HG02571 (cell line): ENCODE measurements at regions not wholly inside any gene's neighbourhood (a gene's known extent, or its start where the extent isn't known, plus 50 kb on each side); places are given as distances from the start of the nearest gene placed in this dataset.
"Not testable (repeated sequence)": the region's sequence is repeated elsewhere in the genome, so short reads cannot be mapped to it uniquely, and the experiment has no call there.

Source experiments
- ATAC-seq: cut with Tn5 transposase; IDR thresholded peaks from one replicate; pipeline ENCODE4 v1.9.1; 2021; ENCODE audit warnings: mild to moderate bottlenecking, moderate library complexity; ENCODE audit not compliant: unreplicated experiment

- ATAC-seq, result no peak
Observed at GRCh38 chr10:60524541-60524940, 134.9 kb upstream of the ANK3 start.

- not testable (repeated sequence) for ATAC-seq
Observed at GRCh38 chr10:60523371-60523770, 133.7 kb upstream of the ANK3 start.

DNA sequence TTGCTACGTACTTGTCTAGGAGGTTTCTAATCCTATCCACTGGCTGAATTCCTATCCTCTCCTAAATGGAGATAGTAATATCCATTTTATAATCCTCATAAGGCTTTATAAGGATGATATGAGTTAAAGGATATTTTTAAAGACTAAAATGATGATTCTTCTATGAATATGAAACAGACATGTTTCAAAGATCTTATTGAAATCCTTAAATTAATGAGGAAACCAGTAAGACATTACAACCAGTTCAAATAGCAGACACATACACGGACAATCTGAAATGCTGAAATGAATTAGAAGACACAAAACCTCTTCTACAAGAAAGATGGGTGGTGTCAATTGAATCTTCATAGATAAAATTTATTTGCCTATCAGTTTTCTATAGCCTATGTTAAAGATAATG, 132.9 kb upstream of the ANK3 start:
- no peak for ATAC-seq

DNA sequence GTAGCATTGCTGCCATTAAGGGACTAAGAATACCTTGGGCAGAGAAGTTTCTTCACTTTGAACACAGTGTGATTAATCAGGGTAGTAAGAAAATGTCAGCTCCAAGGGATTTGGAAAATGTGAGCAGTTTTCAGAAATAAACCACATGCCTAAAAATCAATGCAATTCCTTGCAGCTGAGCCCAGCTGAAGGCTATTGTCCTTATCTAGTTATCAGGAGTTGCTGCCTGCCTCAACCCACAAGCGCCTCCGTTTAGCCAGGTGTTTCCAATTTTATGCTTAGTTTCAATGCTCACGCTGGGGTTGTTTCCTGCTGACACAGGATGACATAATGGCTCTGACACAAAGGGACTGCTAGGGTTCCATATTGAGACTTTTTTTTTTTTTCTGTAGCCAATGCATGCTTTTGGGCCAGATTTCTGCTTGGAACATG, 132.3 kb upstream of the ANK3 start:
- no peak for ATAC-seq

- no peak for ATAC-seq
Observed at GRCh38 chr10:60518745-60519144, 129.1 kb upstream of the ANK3 start.

DNA sequence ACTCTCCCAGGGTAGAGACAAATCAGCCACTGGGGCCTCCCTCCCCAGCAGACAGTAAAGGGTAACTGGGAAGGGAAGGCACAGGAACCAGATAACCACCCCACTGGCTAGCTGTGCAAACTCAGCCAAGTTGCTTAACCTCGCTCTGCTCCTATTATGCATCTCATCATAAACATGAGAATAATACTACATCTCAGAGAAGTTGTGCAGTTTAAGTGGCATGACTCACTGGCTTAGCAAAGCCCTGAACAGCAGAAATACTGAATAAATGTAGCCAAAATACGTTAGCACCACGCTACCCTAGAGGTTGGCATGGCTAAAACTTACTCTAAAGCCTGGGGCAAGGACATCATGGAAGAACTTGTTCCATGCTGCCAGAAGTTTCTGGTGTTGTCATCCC, 128.1 kb upstream of the ANK3 start:
- ATAC-seq, result no peak

DNA sequence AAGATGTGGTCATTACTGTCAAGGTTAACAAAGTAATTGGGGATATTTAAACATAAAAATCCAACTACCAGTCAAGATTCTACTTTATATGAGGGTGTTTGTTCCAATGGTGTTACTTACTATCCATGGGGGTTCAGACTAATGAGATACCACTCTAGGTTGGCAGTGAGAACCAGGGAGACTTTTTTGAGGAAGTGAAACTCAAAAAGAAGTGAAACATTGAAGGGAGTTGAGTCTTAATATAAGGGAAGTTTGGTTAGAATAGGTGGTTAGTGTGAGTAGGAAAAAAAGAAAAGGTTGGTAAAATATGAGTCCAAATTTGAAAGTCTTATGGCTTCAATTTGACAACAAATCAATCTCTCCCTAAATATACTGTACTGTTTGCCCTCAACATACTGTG, 123.6 kb upstream of the ANK3 start:
- no peak for ATAC-seq

DNA sequence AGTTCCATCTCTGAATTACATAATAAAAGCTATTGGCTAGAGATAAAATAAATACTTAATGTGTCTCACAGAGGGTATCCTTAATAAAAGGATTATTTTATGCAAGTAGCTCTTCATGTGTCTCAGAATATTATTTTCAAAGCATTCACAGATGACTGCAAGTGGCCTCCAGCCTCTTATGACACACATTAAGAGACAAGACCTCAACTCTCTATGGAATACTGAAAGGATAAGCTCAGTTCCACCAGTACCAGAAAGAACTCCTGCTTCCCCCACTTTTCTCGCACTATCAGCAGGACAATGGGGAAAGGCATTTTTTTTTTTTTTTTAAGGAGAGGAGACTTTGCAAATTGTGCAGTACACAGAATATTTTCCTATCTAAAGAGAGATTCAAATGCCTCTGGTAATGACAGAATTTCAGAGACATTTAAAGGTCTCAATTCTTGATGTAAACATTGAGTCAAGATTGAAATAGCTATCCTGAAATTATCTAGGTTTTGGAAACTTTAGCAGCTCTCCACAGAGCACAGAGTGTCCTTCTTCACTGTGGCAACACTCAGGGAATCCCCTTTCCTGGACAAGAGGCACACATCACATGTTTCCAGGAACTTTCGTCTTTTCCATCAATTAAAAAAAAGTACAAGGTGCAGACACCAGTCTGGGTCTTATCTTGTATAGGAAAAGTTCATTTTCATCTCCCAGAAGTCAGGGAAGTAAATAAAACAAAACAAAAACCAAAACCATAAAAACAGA, 122.0 kb upstream of the ANK3 start:
- ATAC-seq, result no peak

DNA sequence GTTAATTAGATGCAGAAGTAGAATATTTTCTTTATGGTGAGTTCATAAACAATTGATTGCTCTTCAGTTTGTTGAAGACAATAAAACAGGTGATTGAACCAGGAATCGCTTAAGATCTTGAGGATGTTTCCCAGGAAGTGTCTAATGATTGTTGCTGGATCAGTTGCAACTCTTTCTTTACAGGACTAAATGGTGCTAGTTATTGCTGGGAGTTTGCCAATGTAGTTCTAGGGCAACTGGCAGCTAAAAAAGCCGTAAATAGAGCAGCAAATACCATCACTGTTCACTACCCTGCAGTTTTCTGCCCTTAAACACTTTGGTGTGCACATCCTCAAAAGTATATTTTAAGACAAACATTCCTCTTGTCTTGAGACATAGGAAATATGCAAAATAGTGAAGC, 119.2 kb upstream of the ANK3 start:
- ATAC-seq, result no peak

DNA sequence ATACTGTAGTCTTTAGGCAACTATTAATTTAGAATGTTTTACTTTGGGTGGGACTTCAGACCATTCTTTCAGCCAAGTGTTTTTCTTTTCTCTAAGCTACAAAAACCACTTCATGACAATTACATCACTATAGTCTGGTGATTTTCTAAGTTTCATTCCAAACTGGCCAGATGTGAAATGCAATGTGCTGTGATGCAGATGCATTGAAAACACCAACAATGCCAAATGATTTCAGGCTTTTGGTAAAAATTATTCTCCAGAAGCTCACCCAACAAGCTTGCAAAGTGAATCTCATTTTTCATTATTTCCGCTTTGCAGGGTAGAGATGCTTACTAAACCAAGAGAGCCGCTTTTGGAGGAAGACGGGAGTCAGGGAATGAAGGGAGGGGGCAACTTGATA, 118.4 kb upstream of the ANK3 start:
- no peak for ATAC-seq

- no peak for ATAC-seq
Observed at GRCh38 chr10:60502621-60503020, 112.9 kb upstream of the ANK3 start.

DNA sequence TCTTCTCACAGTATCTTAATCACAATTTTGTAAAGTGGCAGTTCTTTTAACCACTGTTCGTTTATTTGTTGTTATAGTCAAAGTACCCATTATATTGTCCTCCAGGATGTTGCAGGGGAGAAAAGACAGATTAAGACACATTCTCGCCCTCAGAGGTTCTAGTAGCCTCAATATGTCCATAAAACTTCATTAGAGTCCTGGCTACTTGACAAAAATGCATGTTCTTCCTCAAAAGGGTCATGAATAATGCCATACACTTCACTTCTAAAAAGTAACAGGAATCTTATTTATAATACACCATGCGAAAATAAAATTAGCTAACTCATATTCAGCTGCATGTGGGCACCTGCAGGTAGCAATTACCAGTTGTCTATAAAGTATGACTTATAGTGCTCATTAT, 109.3 kb upstream of the ANK3 start:
- no peak for ATAC-seq

DNA sequence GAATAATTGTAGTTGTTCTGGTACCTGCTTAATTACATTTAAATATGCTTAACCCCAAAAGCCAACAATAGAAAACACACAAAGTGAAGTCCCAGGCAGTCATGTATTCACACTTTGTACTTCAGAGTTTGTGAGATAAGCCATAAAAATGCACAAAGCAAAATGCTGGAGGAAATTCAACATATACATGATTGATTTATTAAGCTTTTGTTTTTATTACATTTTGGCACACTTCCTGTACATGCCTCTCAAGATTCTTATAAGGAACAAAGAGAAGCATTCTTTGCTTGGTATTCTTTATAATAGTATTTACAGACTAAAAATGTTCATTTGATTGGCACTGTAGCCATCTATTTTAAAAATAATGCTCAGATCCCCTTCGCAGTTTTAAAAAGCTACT, 107.7 kb upstream of the ANK3 start:
- no peak for ATAC-seq

DNA sequence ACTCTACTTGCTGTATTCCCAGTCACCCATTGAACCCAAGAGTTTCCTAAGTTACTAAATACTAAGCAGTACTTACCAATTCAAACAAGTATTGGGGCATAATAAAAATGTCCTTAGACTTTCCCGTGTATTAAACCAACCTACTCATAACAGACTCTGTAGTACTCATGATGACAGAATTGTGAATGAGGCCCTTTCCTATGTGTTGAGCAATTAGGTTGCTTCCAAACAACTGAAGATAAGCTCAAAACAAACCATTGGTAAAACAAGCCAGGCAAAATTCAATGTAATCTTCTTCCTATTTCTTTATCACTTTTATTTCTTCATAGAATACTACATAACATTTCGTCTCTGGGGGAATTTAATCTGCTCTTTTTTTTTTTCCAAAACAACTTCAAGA, 106.5 kb upstream of the ANK3 start:
- ATAC-seq, result no peak

GRCh38 chr10:60495338-60496055, 105.8 kb upstream of the ANK3 start:
- ATAC-seq, result no peak

DNA sequence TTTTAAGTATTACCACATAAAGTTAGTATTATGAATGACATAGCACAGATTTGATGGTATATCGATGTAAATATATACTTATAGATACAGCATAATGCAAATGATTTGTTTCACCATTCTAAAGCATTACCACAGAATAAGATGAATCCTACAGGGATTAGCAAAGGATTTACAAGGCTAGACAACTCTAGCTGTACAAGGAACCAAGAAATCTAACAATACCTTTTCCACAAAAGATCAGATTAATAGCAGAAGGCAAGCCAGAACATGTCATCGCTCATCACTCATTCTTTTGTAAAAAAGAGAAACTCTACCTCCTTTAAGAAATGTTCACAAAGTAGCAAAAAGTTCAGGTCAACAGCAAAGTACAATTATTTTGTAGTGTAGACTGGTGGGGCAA, 105.1 kb upstream of the ANK3 start:
- no peak for ATAC-seq

GRCh38 chr10:60491162-60491561, 101.5 kb upstream of the ANK3 start:
- ATAC-seq, result no peak

DNA sequence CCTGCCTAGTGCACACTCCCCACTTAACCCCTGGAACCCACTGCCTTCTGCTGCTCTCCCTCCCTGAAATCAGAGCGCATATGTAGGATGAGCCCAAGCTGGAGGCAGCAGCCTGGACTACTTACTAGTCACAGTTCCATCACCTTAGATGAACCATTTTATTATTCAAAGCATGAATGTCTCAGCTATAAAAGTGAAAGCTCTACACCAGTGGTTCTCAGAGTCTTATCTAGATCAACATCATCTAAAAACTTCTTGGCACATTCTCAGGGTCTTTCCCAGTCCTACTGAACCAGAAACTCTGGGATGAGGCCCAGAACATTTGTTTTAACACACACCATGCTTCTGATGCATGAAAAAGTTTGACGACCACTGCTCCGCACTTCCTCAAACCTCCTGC, 100.3 kb upstream of the ANK3 start:
- ATAC-seq, result no peak

GRCh38 chr10:60488111-60488669, 98.5 kb upstream of the ANK3 start:
- no peak for ATAC-seq

GRCh38 chr10:60487543-60487942, 97.9 kb upstream of the ANK3 start:
- no peak for ATAC-seq

DNA sequence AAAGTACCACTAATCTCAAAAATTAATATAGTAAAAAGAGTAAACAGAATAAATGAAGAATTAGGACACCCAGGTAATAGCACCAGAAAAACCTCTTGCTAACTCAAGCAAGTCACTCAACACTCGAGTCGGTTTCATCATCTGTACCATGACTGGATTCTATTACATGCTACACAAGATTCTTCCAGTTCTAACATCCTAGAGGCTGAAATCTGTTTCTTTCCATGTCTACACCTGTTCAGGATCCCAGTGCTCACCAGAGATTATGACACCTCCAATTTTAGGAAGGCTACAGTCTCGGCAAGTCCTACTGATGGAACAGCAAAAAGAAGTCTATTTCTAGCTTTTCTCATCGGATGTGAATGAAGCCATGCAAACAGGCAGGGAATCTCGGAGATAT, 95.3 kb upstream of the ANK3 start:
- ATAC-seq, result no peak

DNA sequence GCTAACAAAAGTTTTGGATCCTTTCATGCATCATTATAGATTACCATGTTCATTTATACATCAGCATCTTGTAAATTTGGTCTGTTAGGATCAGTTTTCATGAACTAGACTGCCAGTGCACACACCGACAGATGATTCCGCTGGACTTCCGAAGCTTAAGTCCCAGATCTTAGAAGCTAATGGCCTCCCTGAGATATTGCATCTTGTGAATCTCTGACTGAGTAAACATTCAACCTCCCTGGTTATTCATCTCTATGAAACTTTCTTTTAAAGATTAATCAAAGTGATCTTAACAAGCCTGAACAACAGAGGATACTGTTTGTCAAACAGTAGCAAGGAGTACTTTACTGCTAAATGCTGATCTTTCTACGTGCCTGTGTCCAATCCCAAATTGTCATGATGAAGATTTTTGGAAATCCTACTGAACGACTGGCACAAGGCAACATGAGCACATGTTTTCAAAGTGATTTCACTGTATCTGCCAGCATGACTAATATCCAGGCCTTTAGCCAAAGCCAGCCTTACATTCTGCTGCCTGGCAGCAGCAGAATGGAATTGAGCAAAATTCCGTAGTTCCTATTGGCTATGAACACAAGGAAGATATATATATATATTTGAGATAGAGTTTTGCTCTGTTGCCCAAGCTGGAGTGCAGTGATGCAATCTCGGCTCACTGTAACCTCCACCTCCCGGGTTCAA, 91.3 kb upstream of the ANK3 start:
- no peak for ATAC-seq
